Kidney epithelial cell (primary cell): ENCODE measurements at regions not wholly inside any gene's neighbourhood (a gene's known extent, or its start where the extent isn't known, plus 50 kb on each side); places are given as distances from the start of the nearest gene placed in this dataset.

Experiments
- DNase-seq: peaks from one replicate; pipeline ENCODE4 v3.0.0-alpha.2; 2010; ENCODE audit warnings: low read depth
- H3K27me3 ChIP-seq: 2 replicates; pipeline ENCODE4 v1.6.0; 2011; ENCODE audit warnings: low read length; ENCODE audit not compliant: control insufficient read depth, insufficient read depth
- H3K36me3 ChIP-seq: 2 replicates; pipeline ENCODE4 v1.5.1; 2011; ENCODE audit warnings: low read length; ENCODE audit not compliant: control insufficient read depth, insufficient read depth
- H3K4me3 ChIP-seq: 2 replicates; pipeline ENCODE4 v1.5.1; 2011; ENCODE audit warnings: low read depth, mild to moderate bottlenecking, control low read depth, low read length
- CTCF ChIP-seq: IDR thresholded peaks from 2 replicates; pipeline ENCODE4 v1.5.1; 2011; ENCODE audit warnings: mild to moderate bottlenecking, moderate library complexity, low read length, control low read depth, inconsistent platforms; ENCODE audit not compliant: insufficient read depth, poor library complexity, severe bottlenecking

- no peak for TF ChIP-seq CTCF
- Histone ChIP-seq H3K36me3 (no peaks in the 10 kb centered on the region), H3K27me3 (no peaks in the 10 kb centered on the region), H3K4me3 (no peak overlapping the region)
- DNase-seq: peak; percentile 26
Observed at GRCh38 chr18:54712306-54712705, 116.0 kb upstream of the RAB27B start.

GRCh38 chr18:54712758-54713157, 115.5 kb upstream of the RAB27B start:
- DNase-seq: no peak
- no peak for TF ChIP-seq CTCF
- H3K36me3 ChIP-seq: no peaks in the 10 kb centered on the region
- H3K4me3 ChIP-seq: no peak overlapping the region
- H3K27me3 ChIP-seq: no peaks in the 10 kb centered on the region

- H3K36me3 ChIP-seq: no peaks in the 10 kb centered on the region
- TF ChIP-seq CTCF: no peak
- no peak for DNase-seq
- no peaks in the 10 kb centered on the region for H3K27me3 ChIP-seq
- H3K4me3 ChIP-seq: no peak overlapping the region
Observed at GRCh38 chr18:54713386-54713785, 114.9 kb upstream of the RAB27B start.

- H3K4me3 ChIP-seq: no peak overlapping the region
- H3K27me3 ChIP-seq: no peaks in the 10 kb centered on the region
- no peak for TF ChIP-seq CTCF
- DNase-seq: no peak
- H3K36me3 ChIP-seq: no peaks in the 10 kb centered on the region
Observed at GRCh38 chr18:54714851-54715250, 113.4 kb upstream of the RAB27B start.

GRCh38 chr18:54716586-54716985, 111.7 kb upstream of the RAB27B start:
- no peaks in the 10 kb centered on the region for H3K36me3 ChIP-seq
- no peak for TF ChIP-seq CTCF

GRCh38 chr18:54717673-54718407, 110.4 kb upstream of the RAB27B start:
- peak overlapping the region; percentile 1 for H3K4me3 ChIP-seq
- DNase-seq: no peak
- H3K27me3 ChIP-seq: no peaks in the 10 kb centered on the region
- TF ChIP-seq CTCF: no peak
- H3K36me3 ChIP-seq: no peaks in the 10 kb centered on the region

More at GRCh38 chr18:54716586-54716985, 111.7 kb upstream of the RAB27B start:
- Histone ChIP-seq H3K27me3 (no peaks in the 10 kb centered on the region), H3K4me3 (no peak overlapping the region)
- no peak for DNase-seq
